HG02852 (cell line): ENCODE measurements at regions not wholly inside any gene's neighbourhood (a gene's known extent, or its start where the extent isn't known, plus 50 kb on each side); places are given as distances from the start of the nearest gene placed in this dataset.
"Not testable (repeated sequence)": the region's sequence is repeated elsewhere in the genome, so short reads cannot be mapped to it uniquely, and the experiment has no call there.

Source experiments
- ATAC-seq: cut with Tn5 transposase; IDR thresholded peaks from one replicate; pipeline ENCODE4 v1.9.1; 2021; ENCODE audit warnings: mild to moderate bottlenecking, moderate library complexity; ENCODE audit not compliant: unreplicated experiment

DNA sequence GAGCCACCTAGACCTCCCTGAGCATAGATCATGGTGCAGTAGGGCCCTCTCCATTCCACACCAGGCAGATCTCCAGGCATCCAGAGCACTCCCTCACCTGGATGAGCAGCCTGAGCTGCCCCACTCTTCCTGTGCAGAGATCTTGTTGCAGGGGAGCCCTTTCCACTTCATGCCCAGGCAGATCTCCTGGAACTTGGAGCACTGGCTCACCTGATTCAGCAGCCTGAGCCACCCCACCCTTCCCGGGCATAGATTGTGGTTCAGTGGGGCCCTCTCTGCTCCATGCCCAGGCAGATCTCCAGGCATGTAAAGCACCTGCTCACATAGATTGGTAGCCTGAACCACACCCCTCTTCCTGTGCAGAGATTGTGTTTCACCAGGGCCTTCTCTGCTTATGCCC, 78.0 kb downstream of the SEC16B start:
- no peak for ATAC-seq

DNA sequence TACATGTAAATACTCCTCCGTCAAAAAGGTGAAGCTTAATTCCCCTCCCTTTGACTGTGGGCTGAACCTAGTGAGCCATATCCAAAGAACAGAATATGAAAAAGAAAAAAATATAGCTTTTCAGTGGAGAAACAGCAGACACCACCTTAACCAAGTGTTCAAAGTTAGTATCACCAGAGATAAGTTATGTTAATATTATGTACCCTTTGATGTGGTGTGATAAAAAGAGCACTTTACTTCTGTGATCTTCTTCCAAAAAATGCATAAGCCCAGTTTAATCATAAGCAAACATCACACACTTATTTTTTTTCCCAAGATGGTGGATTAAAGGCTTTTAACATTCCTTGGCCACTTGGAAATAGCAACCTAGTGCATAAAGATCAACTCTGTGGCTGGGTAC, 79.4 kb downstream of the SEC16B start:
- no peak for ATAC-seq

DNA sequence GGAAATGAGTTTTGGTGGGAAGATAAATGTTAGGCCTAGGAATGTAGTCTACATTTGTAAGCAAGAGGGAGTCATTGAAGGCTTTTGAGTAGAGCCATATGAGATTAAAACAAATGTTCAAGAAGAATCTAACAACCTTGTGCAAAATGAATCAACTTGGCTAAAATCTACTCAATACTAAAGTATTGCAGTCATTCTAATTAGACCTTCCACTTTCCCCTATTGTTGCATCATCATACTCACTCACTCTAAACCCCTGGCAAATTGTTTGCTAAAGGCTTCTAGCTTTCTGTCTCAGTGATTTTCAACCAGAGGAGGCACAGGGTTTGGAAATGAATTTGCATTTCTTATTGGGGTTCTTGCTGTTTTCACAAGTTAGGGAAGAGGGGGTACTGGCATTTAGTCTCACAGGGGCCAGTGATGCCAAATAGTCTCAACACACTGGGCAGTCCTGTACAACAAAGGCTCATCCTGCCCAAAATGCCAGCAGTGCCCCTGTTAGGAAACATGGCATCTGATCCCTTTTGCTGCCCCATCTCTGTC, 85.3 kb downstream of the SEC16B start:
- ATAC-seq, result no peak

DNA sequence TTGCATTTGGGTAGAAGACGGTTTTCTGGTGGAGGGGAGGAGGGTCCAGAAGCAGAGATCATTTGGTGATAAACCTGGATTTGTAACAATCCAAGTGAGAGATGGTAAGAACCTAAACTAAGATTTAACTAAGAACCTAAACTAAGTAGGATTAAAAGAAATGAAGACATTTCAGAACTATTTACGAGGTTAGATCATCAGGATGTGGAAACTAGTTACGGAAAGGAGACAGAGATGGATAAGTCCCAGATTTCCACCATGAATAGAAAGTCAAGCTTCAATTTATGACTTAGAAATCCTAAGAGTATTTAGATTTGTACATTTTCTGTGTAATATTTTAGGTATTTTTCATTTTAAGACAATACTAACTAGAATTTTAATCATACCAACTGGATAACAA, 86.3 kb downstream of the SEC16B start:
- ATAC-seq, result no peak

DNA sequence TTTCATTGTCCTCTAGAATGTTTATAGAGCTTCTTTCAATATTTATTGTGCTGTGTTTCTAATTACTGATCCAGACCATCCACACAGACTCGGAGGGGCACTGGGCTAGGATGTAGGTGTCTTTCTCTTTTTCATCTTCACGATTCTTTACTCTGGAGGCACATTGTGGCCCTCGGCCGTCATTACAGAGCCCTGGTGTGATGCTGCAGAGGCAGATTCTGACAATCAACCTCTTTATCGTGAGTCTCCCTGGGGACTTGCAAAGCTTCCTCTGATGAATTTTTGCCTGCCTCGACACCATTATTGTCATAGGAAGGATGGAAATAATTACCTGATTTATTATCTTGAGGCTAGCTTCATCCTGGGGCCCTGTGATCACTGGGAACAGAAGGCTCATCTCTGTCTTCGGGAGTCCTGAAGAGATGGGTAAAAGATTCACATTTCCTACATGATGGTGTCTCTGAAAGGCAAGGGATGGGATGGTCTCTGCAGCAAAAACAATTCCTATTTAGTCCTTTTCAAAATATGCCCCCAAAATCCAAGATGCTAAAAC, 89.4 kb downstream of the SEC16B start:
- ATAC-seq, result no peak

DNA sequence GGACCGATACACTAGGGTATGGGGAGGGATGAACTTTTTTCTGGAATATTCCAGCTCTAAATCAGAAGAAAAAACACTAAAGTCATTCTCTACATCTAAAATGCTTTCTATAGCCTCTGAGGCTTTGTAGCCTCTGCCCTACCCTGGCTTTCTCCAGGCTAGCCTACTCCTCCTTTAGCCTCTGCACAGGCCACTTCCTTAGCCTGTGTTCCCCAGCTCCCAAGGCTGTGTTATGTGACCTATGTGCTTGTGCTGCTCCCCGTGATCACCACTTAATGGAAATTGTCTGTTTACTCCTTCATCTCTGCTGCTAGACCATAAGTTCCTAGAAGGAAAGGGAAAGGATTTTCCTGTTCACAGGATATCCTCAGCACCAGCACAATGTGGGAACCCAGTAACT, 92.8 kb downstream of the SEC16B start:
- no peak for ATAC-seq

DNA sequence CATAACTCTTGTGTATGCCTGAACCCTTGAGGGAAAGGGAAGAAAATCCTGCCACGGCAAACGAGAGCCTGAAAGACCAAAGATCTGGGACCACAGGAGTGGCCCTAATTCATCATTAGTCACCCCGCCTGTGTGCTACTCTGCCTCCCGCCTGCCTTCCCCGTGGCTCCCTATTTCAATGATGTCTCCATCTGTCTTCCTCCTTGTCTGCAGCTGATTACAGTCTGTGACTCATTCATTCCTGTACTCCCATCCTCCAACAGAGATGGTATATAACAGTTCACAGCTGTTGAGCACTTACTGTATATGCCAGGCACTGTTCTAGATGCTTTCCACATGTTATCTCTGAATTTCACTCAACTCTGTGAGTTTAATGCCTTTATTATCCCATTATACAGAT, 96.6 kb downstream of the SEC16B start:
- ATAC-seq, result no peak

DNA sequence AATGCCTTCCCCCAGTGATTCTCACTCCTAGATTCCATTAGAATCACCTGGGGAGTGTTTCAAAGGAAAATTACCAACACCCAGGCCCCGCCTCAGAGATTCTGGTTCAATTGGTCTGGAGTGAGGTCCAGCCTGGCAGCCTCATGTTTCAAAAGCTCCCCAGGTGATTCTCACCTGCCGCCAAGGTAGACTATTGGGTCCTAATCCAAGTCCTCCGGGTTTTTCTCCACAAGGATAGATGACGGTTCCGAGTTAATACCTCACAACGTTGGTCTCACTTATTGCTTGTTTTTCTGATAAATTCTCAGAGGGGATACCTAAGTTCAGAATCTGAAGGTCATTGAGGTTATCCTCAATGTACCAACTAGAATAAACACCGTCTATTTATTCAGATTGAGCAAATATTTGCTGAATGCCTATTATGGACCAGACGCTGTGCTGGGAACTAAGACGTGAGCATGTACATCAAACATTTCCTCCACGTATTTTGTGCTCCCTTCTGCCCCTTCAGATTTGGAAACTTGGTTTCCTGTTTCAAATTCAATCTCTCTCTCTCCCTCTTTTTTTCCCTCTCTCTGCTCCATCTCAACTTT, 97.5 kb downstream of the SEC16B start:
- no peak for ATAC-seq

DNA sequence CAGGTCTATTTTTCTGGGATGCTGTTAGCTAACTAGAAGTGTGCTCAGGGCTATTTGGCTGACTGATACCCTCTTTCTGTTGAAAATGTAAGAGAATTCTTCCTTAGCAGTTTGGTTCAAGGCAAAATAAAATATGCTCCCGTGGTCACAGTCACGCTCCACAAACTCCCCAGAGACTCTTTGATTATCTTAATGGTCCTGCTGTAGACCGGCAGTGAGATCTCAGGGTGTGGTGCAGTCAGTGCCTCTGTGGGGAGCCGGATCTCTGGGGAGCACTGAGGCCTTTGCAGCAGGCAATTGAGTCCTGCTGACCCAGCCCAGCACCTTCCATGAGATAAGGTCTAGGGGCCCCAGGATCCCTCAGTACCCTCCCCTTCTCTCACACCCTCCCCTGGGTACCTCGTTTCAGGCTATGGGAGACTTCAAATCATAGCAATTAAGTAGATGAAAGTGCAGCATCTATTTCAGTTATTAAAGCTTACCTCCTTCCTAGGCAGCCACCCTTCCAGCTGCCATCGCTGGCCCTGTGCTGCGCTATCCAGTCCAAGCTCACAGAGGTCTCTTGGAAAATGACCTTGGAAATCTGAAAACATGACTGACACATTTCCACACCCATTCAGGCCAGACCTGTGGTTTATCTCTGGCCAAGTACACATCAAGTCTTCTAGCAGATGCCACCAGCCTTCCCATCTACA, 98.1 kb downstream of the SEC16B start:
- no peak for ATAC-seq

DNA sequence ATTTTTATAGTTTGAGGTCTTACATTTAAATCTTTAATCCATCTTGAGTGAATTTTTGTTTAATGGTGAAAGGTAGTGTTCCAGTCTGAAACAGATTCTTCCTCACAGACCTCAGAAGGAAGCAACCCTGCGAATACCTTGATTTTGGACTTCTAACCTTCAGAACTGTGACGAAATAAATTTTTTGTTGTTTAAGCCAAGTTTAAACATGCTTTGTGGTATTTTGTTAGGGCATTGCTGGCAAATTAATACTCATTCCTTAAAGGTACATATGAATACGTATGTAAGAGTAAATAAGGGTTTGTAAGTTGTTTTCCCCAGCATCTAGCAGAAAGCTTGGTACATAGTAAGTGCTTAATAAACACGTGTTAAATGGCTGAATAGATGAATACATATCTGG, 100.3 kb downstream of the SEC16B start:
- no peak for ATAC-seq

DNA sequence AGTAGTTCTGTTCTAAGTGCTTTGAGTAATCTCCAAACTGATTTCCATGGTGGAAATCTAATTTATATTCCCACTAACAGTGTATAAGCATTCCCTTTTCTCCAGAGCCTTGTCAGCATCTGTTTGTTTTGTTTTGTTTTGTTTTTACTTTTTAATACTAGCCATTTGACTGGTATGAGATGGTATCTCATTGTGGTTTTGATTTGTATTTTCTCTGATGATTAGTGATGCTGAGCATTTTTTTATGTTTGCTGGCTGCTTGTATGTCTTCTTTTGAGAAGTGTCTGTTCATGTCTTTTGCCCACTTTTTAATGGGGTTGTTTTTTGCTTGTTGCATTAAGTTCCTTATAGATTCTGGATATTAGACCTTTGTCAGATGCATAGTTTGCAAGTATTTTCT, 100.8 kb downstream of the SEC16B start:
- not testable (repeated sequence) for ATAC-seq

DNA sequence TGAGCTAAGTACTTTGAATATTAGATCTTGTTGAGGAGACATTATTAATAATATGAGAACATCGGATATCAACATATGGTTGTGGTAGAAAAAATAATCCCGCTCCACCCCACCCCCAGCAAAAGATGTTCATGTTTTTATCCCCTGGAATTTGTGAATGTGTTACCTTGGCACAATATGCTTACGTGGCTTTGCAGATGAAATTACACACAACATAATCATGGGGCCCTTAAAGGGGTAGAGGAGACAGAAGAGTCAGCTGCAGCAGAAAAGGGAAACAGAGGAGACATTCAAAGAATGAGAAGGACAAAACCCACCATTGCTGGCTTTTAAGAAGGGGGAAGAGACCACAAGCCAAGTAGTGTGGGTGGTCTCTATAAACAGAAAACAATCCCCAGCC, 104.1 kb downstream of the SEC16B start:
- ATAC-seq, result no peak

DNA sequence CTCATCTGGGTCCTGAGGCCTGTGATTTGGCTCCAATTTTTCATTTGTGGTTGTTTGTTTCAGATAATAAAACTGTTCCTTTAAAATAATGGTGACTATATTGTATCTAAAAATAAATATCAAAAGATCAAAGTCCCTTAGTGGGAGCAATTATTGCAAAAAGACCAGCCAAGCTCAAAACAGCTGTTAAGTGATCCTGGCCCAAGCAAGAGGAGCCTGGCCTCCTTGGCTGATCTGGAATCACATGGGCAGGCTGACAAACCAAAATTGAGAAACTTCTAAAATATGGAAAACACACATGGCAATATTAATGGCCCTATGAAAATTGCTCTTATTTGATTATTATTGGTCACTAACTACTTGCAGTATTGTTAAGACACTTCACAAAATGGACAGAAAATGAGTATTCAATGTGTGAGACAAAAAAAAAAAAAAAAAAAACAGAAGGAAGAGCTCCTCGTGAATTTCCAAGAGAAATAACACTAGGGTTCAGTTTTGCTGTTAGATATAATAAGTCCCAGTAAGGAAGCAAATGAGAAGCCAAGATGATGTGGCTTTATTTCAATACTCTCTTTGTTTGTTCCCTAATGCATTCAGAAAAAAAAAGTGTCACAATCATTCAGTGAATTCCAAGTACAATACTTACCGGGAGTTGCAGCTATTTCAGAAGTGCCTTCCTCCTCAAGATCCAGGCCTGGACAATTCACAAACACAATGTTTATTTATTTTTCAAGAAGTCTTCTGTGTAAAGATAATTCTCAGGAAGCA, 105.1 kb downstream of the SEC16B start:
- no peak for ATAC-seq

DNA sequence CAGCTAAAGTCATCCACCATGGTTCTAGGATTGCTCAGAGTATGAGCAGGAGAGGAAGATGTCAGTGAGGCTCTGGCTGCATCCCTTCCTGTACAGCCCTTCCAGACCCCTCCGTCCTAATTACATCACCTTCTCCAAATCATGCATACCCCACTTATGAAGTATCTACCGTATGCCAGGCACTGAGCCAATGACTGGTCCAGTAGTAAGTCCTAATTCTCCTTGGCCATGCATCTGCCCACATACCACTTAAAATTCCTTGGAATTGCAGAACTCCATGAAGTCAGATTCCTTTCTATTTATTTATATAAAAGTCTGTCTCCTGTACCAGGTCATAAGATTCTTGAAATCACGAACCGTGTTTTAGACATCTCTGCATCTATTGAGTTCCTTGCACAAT, 106.1 kb downstream of the SEC16B start:
- no peak for ATAC-seq

DNA sequence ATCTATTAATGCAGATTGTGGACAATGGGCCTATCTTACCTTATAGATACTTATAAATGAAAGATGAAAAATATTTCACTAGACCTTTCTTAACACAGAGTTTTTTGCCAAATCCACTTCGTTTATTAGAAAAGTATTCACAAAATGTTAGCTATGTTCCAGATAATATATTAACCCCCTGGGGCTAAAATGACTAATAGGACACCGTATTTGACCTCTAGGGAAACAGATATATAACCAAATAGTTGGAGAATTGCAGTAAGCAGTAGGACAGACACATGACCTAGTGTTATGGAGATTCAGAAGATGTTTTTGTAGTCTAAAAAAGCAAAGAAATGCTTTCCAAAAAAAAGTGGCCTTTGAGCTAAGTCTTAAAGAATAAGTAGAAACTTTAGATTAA, 106.9 kb downstream of the SEC16B start:
- ATAC-seq, result no peak

DNA sequence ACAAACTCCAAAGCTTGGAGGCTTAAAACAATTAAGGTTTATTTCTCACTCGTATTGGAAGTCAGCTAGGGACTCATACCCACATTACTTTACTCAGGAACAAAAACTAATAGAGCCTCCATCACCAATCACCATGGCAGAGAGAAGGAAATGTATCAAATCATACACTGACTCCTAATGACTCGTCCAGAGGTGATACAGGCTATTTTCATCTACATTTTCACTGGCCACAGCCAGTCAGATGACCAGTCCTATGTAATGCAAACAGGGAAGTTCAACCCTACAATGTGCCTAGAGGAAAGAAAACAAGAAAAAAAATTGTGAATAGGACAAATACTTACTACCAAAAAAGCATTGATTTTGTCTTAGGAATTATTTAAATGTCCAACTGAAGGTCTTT, 110.3 kb downstream of the SEC16B start:
- ATAC-seq, result no peak

DNA sequence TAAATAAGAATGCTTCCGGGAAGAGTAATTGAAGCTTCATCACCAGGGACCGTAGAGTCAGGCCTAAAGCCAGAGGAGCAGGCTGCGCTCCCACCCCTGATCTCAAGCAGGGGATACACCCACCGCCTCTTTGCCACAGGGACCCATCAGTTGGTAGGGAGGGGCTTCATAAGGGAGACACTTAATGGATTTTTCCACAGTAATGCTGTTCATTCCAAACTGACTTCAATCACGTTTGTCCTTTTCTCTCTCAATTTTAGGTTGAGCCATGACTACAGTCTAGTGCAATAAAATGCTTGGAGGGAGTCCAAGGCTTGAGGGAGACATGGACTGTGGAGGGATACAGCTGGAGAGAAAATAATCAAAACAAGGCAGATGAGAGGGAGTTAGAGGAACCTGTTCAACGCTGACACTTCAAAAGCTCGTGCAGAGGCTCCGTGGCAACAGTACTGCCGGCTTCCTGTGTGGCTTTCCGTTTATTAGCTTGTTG, 111.5 kb downstream of the SEC16B start:
- ATAC-seq, result no peak

DNA sequence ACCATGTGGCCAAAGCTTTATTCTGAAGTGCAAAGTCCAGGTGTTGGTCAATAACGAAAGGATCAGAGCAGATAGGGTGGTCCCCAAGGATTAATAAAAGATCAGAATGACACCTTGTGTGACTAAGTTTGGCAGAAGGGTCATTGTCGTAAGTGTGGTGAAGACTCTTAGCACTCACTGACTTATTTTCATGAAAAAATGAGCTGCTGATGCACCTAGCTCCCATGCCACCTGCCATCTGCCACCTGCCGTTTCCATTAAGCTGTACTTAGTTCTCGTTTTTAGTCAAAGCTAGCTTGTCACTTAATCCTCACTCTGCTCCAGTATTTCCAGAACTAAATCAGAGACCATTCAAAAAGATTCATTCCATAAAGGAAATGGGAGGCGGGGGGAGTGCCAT, 112.6 kb downstream of the SEC16B start:
- no peak for ATAC-seq

DNA sequence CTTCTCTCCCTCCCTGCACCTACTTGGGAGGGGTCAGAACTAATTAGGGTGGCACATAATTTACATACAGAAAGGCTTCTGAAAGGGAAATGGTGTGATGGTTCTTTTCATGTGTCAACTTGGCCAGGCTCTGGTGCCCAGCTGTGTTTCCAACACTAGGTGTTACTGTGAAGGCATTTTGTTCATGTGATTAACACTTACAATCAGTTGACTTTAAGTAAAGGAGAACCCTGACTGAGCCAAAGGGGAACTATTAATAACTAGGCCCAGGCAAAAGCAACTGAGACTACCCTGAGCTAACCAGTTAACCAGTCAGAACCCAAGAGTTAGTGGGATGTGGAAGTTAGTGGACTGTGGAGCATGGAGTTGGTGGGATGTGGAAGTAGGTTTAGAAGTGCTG, 114.9 kb downstream of the SEC16B start:
- no peak for ATAC-seq

DNA sequence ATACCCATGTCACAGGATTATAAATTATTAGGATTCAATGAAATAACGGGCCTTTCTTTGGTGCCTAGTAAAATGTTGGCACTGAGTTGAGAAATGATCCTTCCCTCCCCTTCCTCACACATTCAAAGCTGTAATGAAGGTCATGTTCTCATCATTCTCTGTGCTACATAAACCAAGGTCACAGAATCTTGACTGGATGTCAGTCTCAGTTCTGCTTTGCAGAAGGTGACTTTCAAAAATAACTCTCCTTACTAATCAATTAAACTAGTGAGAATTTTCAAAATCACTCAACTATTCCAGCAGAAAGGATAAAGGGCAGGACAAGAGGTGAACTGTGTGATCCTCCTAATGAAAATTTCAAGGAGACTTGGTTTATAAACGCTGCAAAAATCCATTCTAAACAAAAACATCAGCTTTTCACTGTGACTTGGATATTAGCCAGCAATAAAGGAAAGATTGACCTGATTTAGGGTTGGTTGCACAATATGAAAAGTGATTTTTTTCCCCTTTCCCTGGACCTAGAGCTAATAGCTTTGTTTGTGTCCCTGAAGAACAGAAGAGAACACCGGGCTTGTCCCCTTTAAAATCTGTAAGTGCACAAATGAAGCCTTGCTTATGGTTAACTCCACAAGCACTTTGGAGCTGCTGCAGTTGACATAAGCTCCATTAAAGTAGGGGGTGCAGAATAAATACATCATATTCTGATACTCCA, 120.1 kb downstream of the SEC16B start:
- no peak for ATAC-seq

DNA sequence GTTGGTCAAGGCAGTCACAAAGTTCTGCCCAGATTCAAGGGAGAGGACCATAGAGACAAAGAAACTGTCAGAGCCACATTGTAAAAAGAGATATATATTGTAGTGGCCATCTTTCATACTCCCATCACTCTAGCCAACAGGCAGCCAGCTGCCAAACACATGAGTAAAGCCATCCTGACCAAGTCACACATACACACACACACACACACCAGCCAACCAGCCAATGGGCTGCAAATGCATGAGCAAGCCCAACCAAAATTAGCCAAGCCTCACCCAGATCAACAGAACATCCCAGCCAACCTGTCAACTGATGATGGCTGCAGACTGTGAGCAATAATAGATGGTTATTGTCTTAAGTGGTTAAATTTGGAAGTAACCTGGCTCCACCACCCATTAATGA, 120.7 kb downstream of the SEC16B start:
- ATAC-seq, result no peak
